ENCODE measurements at regions not wholly inside any gene's neighbourhood (a gene's known extent, or its start where the extent isn't known, plus 50 kb on each side); places are given as distances from the start of the nearest gene placed in this dataset.

DNA sequence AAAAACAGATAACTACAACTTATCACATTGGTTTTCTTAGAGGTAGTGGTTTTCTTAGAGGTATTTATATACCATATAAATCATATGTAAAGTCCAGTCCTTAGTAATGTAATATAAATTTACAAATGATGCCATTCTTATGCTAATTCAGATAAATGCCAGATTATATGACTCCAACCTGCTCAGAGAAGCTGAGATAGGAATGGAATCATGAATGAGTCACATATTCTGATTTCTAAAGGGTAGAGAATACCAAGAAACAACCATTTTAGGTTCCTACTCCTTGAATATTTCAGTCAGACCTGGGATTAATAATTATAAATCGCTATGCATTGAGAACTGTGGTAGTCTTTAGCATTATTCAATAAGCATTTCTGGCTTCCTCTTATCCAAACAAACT, 760.1 kb upstream of the NEGR1 start:
- TF ChIP-seq, protein P1, sequence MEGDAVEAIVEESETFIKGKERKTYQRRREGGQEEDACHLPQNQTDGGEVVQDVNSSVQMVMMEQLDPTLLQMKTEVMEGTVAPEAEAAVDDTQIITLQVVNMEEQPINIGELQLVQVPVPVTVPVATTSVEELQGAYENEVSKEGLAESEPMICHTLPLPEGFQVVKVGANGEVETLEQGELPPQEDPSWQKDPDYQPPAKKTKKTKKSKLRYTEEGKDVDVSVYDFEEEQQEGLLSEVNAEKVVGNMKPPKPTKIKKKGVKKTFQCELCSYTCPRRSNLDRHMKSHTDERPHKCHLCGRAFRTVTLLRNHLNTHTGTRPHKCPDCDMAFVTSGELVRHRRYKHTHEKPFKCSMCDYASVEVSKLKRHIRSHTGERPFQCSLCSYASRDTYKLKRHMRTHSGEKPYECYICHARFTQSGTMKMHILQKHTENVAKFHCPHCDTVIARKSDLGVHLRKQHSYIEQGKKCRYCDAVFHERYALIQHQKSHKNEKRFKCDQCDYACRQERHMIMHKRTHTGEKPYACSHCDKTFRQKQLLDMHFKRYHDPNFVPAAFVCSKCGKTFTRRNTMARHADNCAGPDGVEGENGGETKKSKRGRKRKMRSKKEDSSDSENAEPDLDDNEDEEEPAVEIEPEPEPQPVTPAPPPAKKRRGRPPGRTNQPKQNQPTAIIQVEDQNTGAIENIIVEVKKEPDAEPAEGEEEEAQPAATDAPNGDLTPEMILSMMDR (conservative IDR thresholded peaks at IDR 0.05; ENCODE audit: low read depth in 2 of 2): no peak
- no peak for TF ChIP-seq CREB1 (CRISPR knock-in tag; IDR thresholded peaks at IDR 0.05; ENCODE audit: low read depth)
- TF ChIP-seq POLR2AphosphoS5 (IDR thresholded peaks at IDR 0.05; ENCODE audit: low read depth): no peak

Measured in GM23338 (cell line).